ENCODE measurements at regions not wholly inside any gene's neighbourhood (a gene's known extent, or its start where the extent isn't known, plus 50 kb on each side); places are given as distances from the start of the nearest gene placed in this dataset.

- intact Hi-C loops (cut with micrococcal nuclease; ENCODE audit: unreplicated experiment): no loop called here
- POLR2A ChIA-PET: no interaction called here
These were observed 1367.3 kb upstream of the IGFBP7 start for GRCh38 chr4:58477513-58477912.

DNA sequence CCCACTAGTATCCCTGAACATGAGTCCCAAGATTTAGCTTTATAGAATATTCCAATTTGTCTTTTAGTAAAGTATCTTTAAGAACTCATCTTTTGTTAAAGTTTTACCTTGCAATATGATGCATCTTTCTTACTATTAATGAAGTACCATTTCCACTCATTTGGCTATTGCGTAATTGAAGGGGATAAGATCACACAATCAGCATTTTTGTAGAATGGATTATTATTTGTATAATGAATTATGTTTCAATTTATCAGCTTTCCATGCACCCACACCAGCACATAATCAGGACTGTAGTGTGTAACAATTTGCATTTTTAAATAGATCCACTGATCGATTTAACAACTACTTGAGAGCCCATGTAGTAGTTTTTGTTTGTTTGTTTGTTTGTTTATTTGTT lies 1364.9 kb upstream of the IGFBP7 start:
- no peak overlapping the region for H3K4me3 ChIP-seq (ENCODE audit: low read depth in 2 of 2, low read length in 2 of 2)
- H3K36me3 ChIP-seq (ENCODE audit: control insufficient read depth, insufficient read depth, low read length): no peaks in the 10 kb centered on the region
- BruUV-seq (replicated peaks): no TSS peak
- ChIA-PET POLR2A (no interaction called here), CTCF (no interaction called here)
- H3K27me3 ChIP-seq (ENCODE audit: control insufficient read depth, insufficient read depth, low read length): no peaks in the 10 kb centered on the region
- ATAC-seq (no peak), DNase-seq (ENCODE audit: low read depth, low spot score) (no peak)
- intact Hi-C loops (cut with micrococcal nuclease; ENCODE audit: unreplicated experiment): no loop called here
- H3K4me1 ChIP-seq (ENCODE audit: control insufficient read depth, insufficient read depth, low read length): no peaks in the 10 kb centered on the region
- H3K9me3 ChIP-seq (ENCODE audit: control insufficient read depth, insufficient read depth, low read depth, low read length): no peaks in the 10 kb centered on the region
- in situ Hi-C loops (cut with HindIII; ENCODE audit: low pct_unique_long_range_greater_than_20kb, low sequenced_read_pairs): no loop called here
- TF ChIP-seq, protein P1, sequence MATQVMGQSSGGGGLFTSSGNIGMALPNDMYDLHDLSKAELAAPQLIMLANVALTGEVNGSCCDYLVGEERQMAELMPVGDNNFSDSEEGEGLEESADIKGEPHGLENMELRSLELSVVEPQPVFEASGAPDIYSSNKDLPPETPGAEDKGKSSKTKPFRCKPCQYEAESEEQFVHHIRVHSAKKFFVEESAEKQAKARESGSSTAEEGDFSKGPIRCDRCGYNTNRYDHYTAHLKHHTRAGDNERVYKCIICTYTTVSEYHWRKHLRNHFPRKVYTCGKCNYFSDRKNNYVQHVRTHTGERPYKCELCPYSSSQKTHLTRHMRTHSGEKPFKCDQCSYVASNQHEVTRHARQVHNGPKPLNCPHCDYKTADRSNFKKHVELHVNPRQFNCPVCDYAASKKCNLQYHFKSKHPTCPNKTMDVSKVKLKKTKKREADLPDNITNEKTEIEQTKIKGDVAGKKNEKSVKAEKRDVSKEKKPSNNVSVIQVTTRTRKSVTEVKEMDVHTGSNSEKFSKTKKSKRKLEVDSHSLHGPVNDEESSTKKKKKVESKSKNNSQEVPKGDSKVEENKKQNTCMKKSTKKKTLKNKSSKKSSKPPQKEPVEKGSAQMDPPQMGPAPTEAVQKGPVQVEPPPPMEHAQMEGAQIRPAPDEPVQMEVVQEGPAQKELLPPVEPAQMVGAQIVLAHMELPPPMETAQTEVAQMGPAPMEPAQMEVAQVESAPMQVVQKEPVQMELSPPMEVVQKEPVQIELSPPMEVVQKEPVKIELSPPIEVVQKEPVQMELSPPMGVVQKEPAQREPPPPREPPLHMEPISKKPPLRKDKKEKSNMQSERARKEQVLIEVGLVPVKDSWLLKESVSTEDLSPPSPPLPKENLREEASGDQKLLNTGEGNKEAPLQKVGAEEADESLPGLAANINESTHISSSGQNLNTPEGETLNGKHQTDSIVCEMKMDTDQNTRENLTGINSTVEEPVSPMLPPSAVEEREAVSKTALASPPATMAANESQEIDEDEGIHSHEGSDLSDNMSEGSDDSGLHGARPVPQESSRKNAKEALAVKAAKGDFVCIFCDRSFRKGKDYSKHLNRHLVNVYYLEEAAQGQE (IDR thresholded peaks at IDR 0.05; ENCODE audit: insufficient read depth in 1 of 2, low read depth in 2 of 2, low read length in 1 of 2): no peak
- no peak for TF ChIP-seq CTCF (IDR thresholded peaks at IDR 0.05)
- no peak for TF ChIP-seq TCF7L2 (IDR thresholded peaks at IDR 0.05; ENCODE audit: low read depth, low read length)
- TF ChIP-seq SIN3A (IDR thresholded peaks at IDR 0.05; ENCODE audit: borderline replicate concordance, insufficient read depth, low read depth, low read length): no peak
- no peak for TF ChIP-seq POLR2AphosphoS5 (IDR thresholded peaks at IDR 0.05; ENCODE audit: low read depth, low read length)
- no peak overlapping the region for H3K27ac ChIP-seq (ENCODE audit: low read length)

More at GRCh38 chr4:58477513-58477912, 1367.3 kb upstream of the IGFBP7 start:
- in situ Hi-C loops (cut with HindIII; ENCODE audit: low pct_unique_long_range_greater_than_20kb, low sequenced_read_pairs): no loop called here
- no TSS peak for BruUV-seq (replicated peaks)
- Histone ChIP-seq H3K9me3 (ENCODE audit: control insufficient read depth, insufficient read depth, low read depth, low read length) (no peaks in the 10 kb centered on the region), H3K4me3 (ENCODE audit: low read depth in 2 of 2, low read length in 2 of 2) (no peak overlapping the region), H3K36me3 (ENCODE audit: control insufficient read depth, insufficient read depth, low read length) (no peaks in the 10 kb centered on the region), H3K27me3 (ENCODE audit: control insufficient read depth, insufficient read depth, low read length) (no peaks in the 10 kb centered on the region), H3K27ac (ENCODE audit: low read length) (no peak overlapping the region), H3K4me1 (ENCODE audit: control insufficient read depth, insufficient read depth, low read length) (no peaks in the 10 kb centered on the region)
- no peak for DNase-seq (ENCODE audit: low read depth, low spot score)
- no peak for ATAC-seq
- CTCF ChIA-PET: no interaction called here
- TF ChIP-seq CTCF (IDR thresholded peaks at IDR 0.05) (no peak), TCF7L2 (IDR thresholded peaks at IDR 0.05; ENCODE audit: low read depth, low read length) (no peak), SIN3A (IDR thresholded peaks at IDR 0.05; ENCODE audit: borderline replicate concordance, insufficient read depth, low read depth, low read length) (no peak), POLR2AphosphoS5 (IDR thresholded peaks at IDR 0.05; ENCODE audit: low read depth, low read length) (no peak)
